ENCODE measurements at regions not wholly inside any gene's neighbourhood (a gene's known extent, or its start where the extent isn't known, plus 50 kb on each side); places are given as distances from the start of the nearest gene placed in this dataset.
"Not testable (repeated sequence)": the region's sequence is repeated elsewhere in the genome, so short reads cannot be mapped to it uniquely, and the experiment has no call there.

- DNase-seq, result not testable (repeated sequence)
Observed at GRCh38 chr7:142636107-142636506, 113.2 kb upstream of the PRSS1 start.

- peak; percentile 32 for DNase-seq
Observed at GRCh38 chr7:142632271-142633134, 116.8 kb upstream of the PRSS1 start.

GRCh38 chr7:142629588-142630260, 119.5 kb upstream of the PRSS1 start:
- no peak for DNase-seq

- no peak for DNase-seq
Observed at GRCh38 chr7:142628945-142629344, 120.3 kb upstream of the PRSS1 start.

- not testable (repeated sequence) for DNase-seq
Observed at GRCh38 chr7:142627223-142627622, 122.0 kb upstream of the PRSS1 start.

GRCh38 chr7:142626420-142627035, 122.7 kb upstream of the PRSS1 start:
- DNase-seq, result peak; percentile 3

GRCh38 chr7:142625216-142625615, 124.1 kb upstream of the PRSS1 start:
- not testable (repeated sequence) for DNase-seq

GRCh38 chr7:142620402-142620801, 128.9 kb upstream of the PRSS1 start:
- no peak for DNase-seq

- DNase-seq, result no peak
Observed at GRCh38 chr7:142618655-142619351, 130.5 kb upstream of the PRSS1 start.

- no peak for DNase-seq
Observed at GRCh38 chr7:142616842-142617241, 132.4 kb upstream of the PRSS1 start.

- no peak for DNase-seq
Observed at GRCh38 chr7:142616121-142616643, 133.1 kb upstream of the PRSS1 start.

- no peak for DNase-seq
Observed at GRCh38 chr7:142615508-142615907, 133.8 kb upstream of the PRSS1 start.

- DNase-seq, result no peak
Observed at GRCh38 chr7:142614116-142614515, 135.2 kb upstream of the PRSS1 start.

- no peak for DNase-seq
Observed at GRCh38 chr7:142612237-142612881, 136.9 kb upstream of the PRSS1 start.

GRCh38 chr7:142611566-142612236, 137.6 kb upstream of the PRSS1 start:
- no peak for DNase-seq

GRCh38 chr7:142608630-142609428, 140.4 kb upstream of the PRSS1 start:
- no peak for DNase-seq

GRCh38 chr7:142607351-142607750, 141.9 kb upstream of the PRSS1 start:
- no peak for DNase-seq

GRCh38 chr7:142606081-142606480, 143.2 kb upstream of the PRSS1 start:
- DNase-seq, result no peak

GRCh38 chr7:142604671-142605070, 144.6 kb upstream of the PRSS1 start:
- DNase-seq, result no peak

- peak; percentile 28 for DNase-seq
Observed at GRCh38 chr7:142603870-142604448, 145.3 kb upstream of the PRSS1 start.

- no peak for DNase-seq
Observed at GRCh38 chr7:142602756-142603155, 146.5 kb upstream of the PRSS1 start.

Measured in NCI-H1694 treated with DMSO at 0.1 percent for 48 hours (cell line).